GM23338 (cell line): ENCODE measurements at regions not wholly inside any gene's neighbourhood (a gene's known extent, or its start where the extent isn't known, plus 50 kb on each side); places are given as distances from the start of the nearest gene placed in this dataset.

ENCODE experiments used
- ATAC-seq: fragments of 200-7000 bp; cut with Tn5 transposase; 3 replicates; pipeline ENCODE4 v1.9.1; 2020
- DNase-seq: peaks from one replicate; pipeline ENCODE4 v3.0.0-alpha.2; 2015; ENCODE audit warnings: low spot score
- H2AFZ ChIP-seq: fragments of 200-600 bp; sonication (generic); 2 replicates; pipeline ENCODE4 v1.8.0; 2016; ENCODE audit warnings: antibody characterized with exemption, mild to moderate bottlenecking, moderate library complexity
- H3F3A ChIP-seq: fragments of 200-600 bp; sonication (generic); replicated peaks from 2 replicates; pipeline ENCODE4 v1.8.0; 2017; ENCODE audit warnings: antibody characterized with exemption, mixed run types, low read depth
- H3K27ac ChIP-seq: fragments of 200-600 bp; sonication (generic); 2 replicates; pipeline ENCODE4 v1.6.1; 2016; ENCODE audit warnings: low read depth
- H3K27me3 ChIP-seq: fragments of 200-600 bp; sonication (generic); 2 replicates; pipeline ENCODE4 v1.8.0; 2016; ENCODE audit warnings: mild to moderate bottlenecking, mixed run types, moderate library complexity; ENCODE audit not compliant: insufficient read depth
- H3K36me3 ChIP-seq: fragments of 200-600 bp; sonication (generic); 2 replicates; pipeline ENCODE4 v1.8.0; 2016; ENCODE audit warnings: mild to moderate bottlenecking; ENCODE audit not compliant: insufficient read depth
- H3K4me1 ChIP-seq: fragments of 200-600 bp; sonication (generic); 2 replicates; pipeline ENCODE4 v1.8.0; 2016; ENCODE audit warnings: mild to moderate bottlenecking, moderate library complexity; ENCODE audit not compliant: insufficient read depth
- H3K4me2 ChIP-seq: fragments of 200-600 bp; sonication (generic); 2 replicates; pipeline ENCODE4 v1.7.1; 2017; ENCODE audit warnings: mixed run types
- H3K4me3 ChIP-seq: fragments of 200-600 bp; sonication (generic); 2 replicates; pipeline ENCODE4 v1.6.1; 2016; ENCODE audit warnings: mixed run types
- H3K79me2 ChIP-seq: fragments of 200-600 bp; sonication (generic); replicated peaks from 2 replicates; pipeline ENCODE4 v1.8.0; 2017; ENCODE audit warnings: mild to moderate bottlenecking; ENCODE audit not compliant: insufficient read depth
- H3K9me2 ChIP-seq: fragments of 200-600 bp; sonication (generic); 2 replicates; pipeline ENCODE4 v1.8.0; 2017; ENCODE audit not compliant: insufficient read depth
- H4K20me1 ChIP-seq: fragments of 200-600 bp; sonication (generic); replicated peaks from 2 replicates; pipeline ENCODE4 v1.8.0; 2017; ENCODE audit warnings: mild to moderate bottlenecking; ENCODE audit not compliant: insufficient read depth
- H3K27ac Mint-ChIP-seq: 2 replicates; pipeline ENCODE4 v1.8.0; 2020; ENCODE audit warnings: inconsistent platforms, mild to moderate bottlenecking, moderate library complexity, mixed read lengths
- H3K27me3 Mint-ChIP-seq: 3 replicates; pipeline ENCODE4 v1.8.0; 2022; ENCODE audit warnings: low read depth, mild to moderate bottlenecking, moderate library complexity, mixed read lengths, inconsistent platforms; ENCODE audit not compliant: insufficient read depth, poor library complexity
- H3K36me3 Mint-ChIP-seq: 3 replicates; pipeline ENCODE4 v1.8.0; 2021; ENCODE audit warnings: low read depth, mild to moderate bottlenecking, inconsistent platforms, moderate library complexity, mixed read lengths
- H3K4me1 Mint-ChIP-seq: 3 replicates; pipeline ENCODE4 v1.8.0; 2020; ENCODE audit warnings: mild to moderate bottlenecking, inconsistent platforms, mixed read lengths
- H3K4me3 Mint-ChIP-seq: 3 replicates; pipeline ENCODE4 v1.8.0; 2021; ENCODE audit warnings: moderate library complexity, mild to moderate bottlenecking, inconsistent platforms, mixed read lengths
- H3K9me3 Mint-ChIP-seq: 3 replicates; pipeline ENCODE4 v1.8.0; 2020; ENCODE audit warnings: moderate library complexity, mild to moderate bottlenecking, inconsistent platforms, mixed read lengths
- CREB1 ChIP-seq: fragments of 250-450 bp; sonication (Bioruptor Pico); IDR thresholded peaks from 2 replicates; pipeline ENCODE4 v1.5.0; 2020; ENCODE audit warnings: low read depth, mild to moderate bottlenecking, moderate library complexity
- CTCF ChIP-seq, 2 experiments: fragments of 200-600 bp in 1 of 2; sonication (generic) in 1 of 2; conservative IDR thresholded peaks; 2 replicates each; pipeline versions ENCODE4 v1.5.1 to v1.6.1; 2016 to 2017; ENCODE audit warnings: antibody characterized with exemption in 2 of 2, low read depth in 2 of 2, mild to moderate bottlenecking in 2 of 2, moderate library complexity in 1 of 2
- ETS1 ChIP-seq: IDR thresholded peaks from 2 replicates; pipeline ENCODE4 v1.6.1; 2016; ENCODE audit warnings: antibody characterized with exemption
- EZH2 ChIP-seq: fragments of 200-600 bp; sonication (generic); IDR thresholded peaks from one replicate; pipeline ENCODE4 v1.8.0; 2017; ENCODE audit warnings: antibody characterized with exemption, mild to moderate bottlenecking, low read depth; ENCODE audit not compliant: unreplicated experiment
- EZH2phosphoT487 ChIP-seq: fragments of 200-600 bp; sonication (generic); IDR thresholded peaks from one replicate; pipeline ENCODE4 v1.8.1; 2018; ENCODE audit warnings: antibody characterized with exemption; ENCODE audit not compliant: unreplicated experiment
- JUNB ChIP-seq: IDR thresholded peaks from one replicate; pipeline ENCODE4 v1.6.1; 2016; ENCODE audit warnings: antibody characterized with exemption; ENCODE audit not compliant: unreplicated experiment
- NANOG ChIP-seq: IDR thresholded peaks from 2 replicates; pipeline ENCODE4 v1.6.1; 2016; ENCODE audit warnings: antibody characterized with exemption, borderline replicate concordance
- POLR2AphosphoS5 ChIP-seq: IDR thresholded peaks from 2 replicates; pipeline ENCODE4 v1.6.1; 2016; ENCODE audit warnings: antibody characterized with exemption, low read depth
- REST ChIP-seq: IDR thresholded peaks from one replicate; pipeline ENCODE4 v1.6.1; 2018; ENCODE audit warnings: antibody characterized with exemption; ENCODE audit not compliant: unreplicated experiment
- STAT1 ChIP-seq: IDR thresholded peaks from one replicate; pipeline ENCODE4 v1.6.1; 2016; ENCODE audit warnings: antibody characterized with exemption; ENCODE audit not compliant: unreplicated experiment
- ZNF114 ChIP-seq: fragments of 250-450 bp; sonication (Bioruptor Pico); IDR thresholded peaks from 2 replicates; pipeline ENCODE4 v1.5.0; 2020; ENCODE audit warnings: mild to moderate bottlenecking, moderate library complexity
- ZNF331 ChIP-seq: fragments of 250-450 bp; sonication (Bioruptor Pico); IDR thresholded peaks from 2 replicates; pipeline ENCODE4 v1.5.0; 2020; ENCODE audit warnings: low read depth, mild to moderate bottlenecking, moderate library complexity
- ZNF462 ChIP-seq: fragments of 250-450 bp; sonication (Bioruptor Pico); IDR thresholded peaks from 2 replicates; pipeline ENCODE4 v1.5.0; 2020; ENCODE audit warnings: mild to moderate bottlenecking, moderate library complexity

- no peaks in the 10 kb centered on the region for H3K27me3 ChIP-seq
- peaks cover 3% of the 10 kb centered on the region; the same call in 1 of the 3 replicates for H3K36me3 Mint-ChIP-seq
- peaks cover 4% of the 10 kb centered on the region for H3K9me3 Mint-ChIP-seq
- H3F3A ChIP-seq = no peaks in the 10 kb centered on the region
- peaks cover 5% of the 10 kb centered on the region; the same call in 2 of the 3 replicates for H3K4me1 Mint-ChIP-seq
- H3K27ac ChIP-seq = no peak overlapping the region
- ATAC-seq (no peak), DNase-seq (no peak)
- TF ChIP-seq NANOG = no peak
- no peak for TF ChIP-seq CREB1 (CRISPR knock-in tag)
- no peak for TF ChIP-seq ETS1
- no peak for TF ChIP-seq EZH2phosphoT487
- no peak for TF ChIP-seq STAT1
- TF ChIP-seq REST = no peak
- no peak for TF ChIP-seq CTCF (conservative IDR thresholded peaks at IDR 0.05; ENCODE audit: low read depth in 2 of 2)
- TF ChIP-seq ZNF114 (CRISPR knock-in tag) = no peak
- TF ChIP-seq EZH2 = no peak
- no peak for TF ChIP-seq JUNB
- TF ChIP-seq ZNF462 (CRISPR knock-in tag) = no peak
- no peak for TF ChIP-seq POLR2AphosphoS5
- TF ChIP-seq ZNF331 = no peak
- H3K79me2 ChIP-seq = no peaks in the 10 kb centered on the region
- H3K36me3 ChIP-seq = no peaks in the 10 kb centered on the region
- no peak overlapping the region for H3K4me3 Mint-ChIP-seq
- H2AFZ ChIP-seq = no peak overlapping the region; the same call in 1 of the 2 replicates
- no peaks in the 10 kb centered on the region for H4K20me1 ChIP-seq
- no peak overlapping the region for H3K27ac Mint-ChIP-seq
- no peak overlapping the region for H3K4me2 ChIP-seq
- peaks cover 1% of the 10 kb centered on the region for H3K27me3 Mint-ChIP-seq
- H3K4me3 ChIP-seq = no peak overlapping the region
- no peaks in the 10 kb centered on the region for H3K9me2 ChIP-seq
- H3K4me1 ChIP-seq = no peaks in the 10 kb centered on the region
Observed at GRCh38 chr6:10175362-10175761, 239.5 kb downstream of the TFAP2A start.
